ENCODE measurements at regions not wholly inside any gene's neighbourhood (a gene's known extent, or its start where the extent isn't known, plus 50 kb on each side); places are given as distances from the start of the nearest gene placed in this dataset.

DNA sequence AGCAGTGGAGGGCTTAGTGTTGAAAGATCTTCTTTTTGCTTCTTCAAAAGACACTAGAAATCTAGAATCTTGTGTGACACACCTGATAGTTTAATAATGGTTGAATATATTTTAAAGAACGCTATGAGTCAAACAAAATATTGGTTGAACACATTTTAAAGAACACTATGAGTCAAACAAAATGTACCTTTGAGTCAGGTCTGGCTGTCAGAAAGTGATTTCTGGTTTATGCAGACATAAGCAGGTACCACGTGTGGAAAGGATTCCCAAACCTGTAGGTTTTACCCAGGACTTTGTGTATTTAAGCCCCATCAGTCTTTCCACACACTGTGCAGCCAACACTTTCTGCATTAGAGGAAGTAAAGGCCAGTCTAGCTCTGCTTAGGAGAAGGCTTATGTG is 366.7 kb upstream of the TENM4 start:
- in situ Hi-C loops (cut with HindIII; ENCODE audit: low pct_unique_long_range_greater_than_20kb, low sequenced_read_pairs), result no loop called here
- no peaks in the 10 kb centered on the region for H3K36me3 ChIP-seq (ENCODE audit: control insufficient read depth, insufficient read depth, low read length)
- no peak overlapping the region for H3K4me3 ChIP-seq (ENCODE audit: low read depth in 2 of 2, low read length in 2 of 2)
- H3K4me1 ChIP-seq (ENCODE audit: control insufficient read depth, insufficient read depth, low read length), result no peaks in the 10 kb centered on the region
- H3K27me3 ChIP-seq (ENCODE audit: control insufficient read depth, insufficient read depth, low read length), result no peaks in the 10 kb centered on the region
- intact Hi-C loops (cut with micrococcal nuclease; ENCODE audit: unreplicated experiment), result no loop called here
- no peak for TF ChIP-seq POLR2AphosphoS5 (IDR thresholded peaks at IDR 0.05; ENCODE audit: low read depth, low read length)
- TF ChIP-seq SIN3A (IDR thresholded peaks at IDR 0.05; ENCODE audit: borderline replicate concordance, insufficient read depth, low read depth, low read length), result no peak
- TF ChIP-seq, protein P1, sequence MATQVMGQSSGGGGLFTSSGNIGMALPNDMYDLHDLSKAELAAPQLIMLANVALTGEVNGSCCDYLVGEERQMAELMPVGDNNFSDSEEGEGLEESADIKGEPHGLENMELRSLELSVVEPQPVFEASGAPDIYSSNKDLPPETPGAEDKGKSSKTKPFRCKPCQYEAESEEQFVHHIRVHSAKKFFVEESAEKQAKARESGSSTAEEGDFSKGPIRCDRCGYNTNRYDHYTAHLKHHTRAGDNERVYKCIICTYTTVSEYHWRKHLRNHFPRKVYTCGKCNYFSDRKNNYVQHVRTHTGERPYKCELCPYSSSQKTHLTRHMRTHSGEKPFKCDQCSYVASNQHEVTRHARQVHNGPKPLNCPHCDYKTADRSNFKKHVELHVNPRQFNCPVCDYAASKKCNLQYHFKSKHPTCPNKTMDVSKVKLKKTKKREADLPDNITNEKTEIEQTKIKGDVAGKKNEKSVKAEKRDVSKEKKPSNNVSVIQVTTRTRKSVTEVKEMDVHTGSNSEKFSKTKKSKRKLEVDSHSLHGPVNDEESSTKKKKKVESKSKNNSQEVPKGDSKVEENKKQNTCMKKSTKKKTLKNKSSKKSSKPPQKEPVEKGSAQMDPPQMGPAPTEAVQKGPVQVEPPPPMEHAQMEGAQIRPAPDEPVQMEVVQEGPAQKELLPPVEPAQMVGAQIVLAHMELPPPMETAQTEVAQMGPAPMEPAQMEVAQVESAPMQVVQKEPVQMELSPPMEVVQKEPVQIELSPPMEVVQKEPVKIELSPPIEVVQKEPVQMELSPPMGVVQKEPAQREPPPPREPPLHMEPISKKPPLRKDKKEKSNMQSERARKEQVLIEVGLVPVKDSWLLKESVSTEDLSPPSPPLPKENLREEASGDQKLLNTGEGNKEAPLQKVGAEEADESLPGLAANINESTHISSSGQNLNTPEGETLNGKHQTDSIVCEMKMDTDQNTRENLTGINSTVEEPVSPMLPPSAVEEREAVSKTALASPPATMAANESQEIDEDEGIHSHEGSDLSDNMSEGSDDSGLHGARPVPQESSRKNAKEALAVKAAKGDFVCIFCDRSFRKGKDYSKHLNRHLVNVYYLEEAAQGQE (IDR thresholded peaks at IDR 0.05; ENCODE audit: insufficient read depth in 1 of 2, low read depth in 2 of 2, low read length in 1 of 2), result no peak
- TF ChIP-seq, protein P2, sequence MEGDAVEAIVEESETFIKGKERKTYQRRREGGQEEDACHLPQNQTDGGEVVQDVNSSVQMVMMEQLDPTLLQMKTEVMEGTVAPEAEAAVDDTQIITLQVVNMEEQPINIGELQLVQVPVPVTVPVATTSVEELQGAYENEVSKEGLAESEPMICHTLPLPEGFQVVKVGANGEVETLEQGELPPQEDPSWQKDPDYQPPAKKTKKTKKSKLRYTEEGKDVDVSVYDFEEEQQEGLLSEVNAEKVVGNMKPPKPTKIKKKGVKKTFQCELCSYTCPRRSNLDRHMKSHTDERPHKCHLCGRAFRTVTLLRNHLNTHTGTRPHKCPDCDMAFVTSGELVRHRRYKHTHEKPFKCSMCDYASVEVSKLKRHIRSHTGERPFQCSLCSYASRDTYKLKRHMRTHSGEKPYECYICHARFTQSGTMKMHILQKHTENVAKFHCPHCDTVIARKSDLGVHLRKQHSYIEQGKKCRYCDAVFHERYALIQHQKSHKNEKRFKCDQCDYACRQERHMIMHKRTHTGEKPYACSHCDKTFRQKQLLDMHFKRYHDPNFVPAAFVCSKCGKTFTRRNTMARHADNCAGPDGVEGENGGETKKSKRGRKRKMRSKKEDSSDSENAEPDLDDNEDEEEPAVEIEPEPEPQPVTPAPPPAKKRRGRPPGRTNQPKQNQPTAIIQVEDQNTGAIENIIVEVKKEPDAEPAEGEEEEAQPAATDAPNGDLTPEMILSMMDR (IDR thresholded peaks at IDR 0.05), result no peak
- TF ChIP-seq TCF7L2 (IDR thresholded peaks at IDR 0.05; ENCODE audit: low read depth, low read length), result no peak
- H3K27ac ChIP-seq (ENCODE audit: low read length), result no peak overlapping the region
- no peaks in the 10 kb centered on the region for H3K9me3 ChIP-seq (ENCODE audit: control insufficient read depth, insufficient read depth, low read depth, low read length)
- ATAC-seq, result no peak
- DNase-seq (ENCODE audit: low read depth, low spot score), result no peak
- ChIA-PET CTCF (no interaction called here), POLR2A (interaction anchor here (0.6 kb wide), 1 partner anchor 1101 kb away, joined by 7 read pairs; no protein-coding TSS in a partner anchor)
- BruUV-seq (replicated peaks), result no TSS peak

DNA sequence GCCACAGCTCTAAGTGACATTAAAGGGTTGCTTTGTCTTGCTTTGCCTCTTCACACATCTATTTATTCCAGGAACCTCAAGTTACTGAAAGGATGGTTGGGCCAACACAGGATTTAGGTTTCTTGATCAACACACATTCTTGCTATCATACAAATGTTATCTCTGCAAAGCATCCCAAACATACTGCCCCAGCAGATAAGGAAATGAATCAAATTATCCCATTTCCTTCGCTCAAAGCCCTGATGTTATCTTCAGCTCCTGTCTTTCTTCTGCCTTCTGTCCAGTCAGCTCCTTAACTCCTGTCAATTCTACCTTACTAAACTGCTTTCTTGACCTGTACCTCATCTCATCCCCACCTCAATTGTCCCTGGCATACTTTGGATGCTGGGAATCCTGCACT is 355.9 kb upstream of the TENM4 start:
- intact Hi-C loops (cut with micrococcal nuclease; ENCODE audit: unreplicated experiment), result no loop called here
- DNase-seq (ENCODE audit: low read depth, low spot score) (no peak), ATAC-seq (no peak)
- Histone ChIP-seq H3K4me1 (ENCODE audit: control insufficient read depth, insufficient read depth, low read length) (no peaks in the 10 kb centered on the region), H3K36me3 (ENCODE audit: control insufficient read depth, insufficient read depth, low read length) (no peaks in the 10 kb centered on the region), H3K27ac (ENCODE audit: low read length) (no peak overlapping the region), H3K4me3 (ENCODE audit: low read depth in 2 of 2, low read length in 2 of 2) (no peak overlapping the region), H3K27me3 (ENCODE audit: control insufficient read depth, insufficient read depth, low read length) (no peaks in the 10 kb centered on the region), H3K9me3 (ENCODE audit: control insufficient read depth, insufficient read depth, low read depth, low read length) (no peaks in the 10 kb centered on the region)
- CTCF ChIA-PET, result no interaction called here
- no TSS peak for BruUV-seq (replicated peaks)
- POLR2A ChIA-PET, result no interaction called here
- in situ Hi-C loops (cut with HindIII; ENCODE audit: low pct_unique_long_range_greater_than_20kb, low sequenced_read_pairs), result no loop called here
- TF ChIP-seq POLR2AphosphoS5 (IDR thresholded peaks at IDR 0.05; ENCODE audit: low read depth, low read length) (no peak), SIN3A (IDR thresholded peaks at IDR 0.05; ENCODE audit: borderline replicate concordance, insufficient read depth, low read depth, low read length) (no peak), TCF7L2 (IDR thresholded peaks at IDR 0.05; ENCODE audit: low read depth, low read length) (no peak)
- TF ChIP-seq, protein P1 (IDR thresholded peaks at IDR 0.05; ENCODE audit: insufficient read depth in 1 of 2, low read depth in 2 of 2, low read length in 1 of 2), result no peak
- TF ChIP-seq, protein P2 (IDR thresholded peaks at IDR 0.05), result no peak

Data from Panc1 (cell line).